WI38 (cell line): ENCODE measurements at regions not wholly inside any gene's neighbourhood (a gene's known extent, or its start where the extent isn't known, plus 50 kb on each side); places are given as distances from the start of the nearest gene placed in this dataset.

Source experiments
- H3K4me3 ChIP-seq: 2 replicates; pipeline ENCODE4 v1.5.1; 2011; ENCODE audit warnings: low read depth, mild to moderate bottlenecking, control low read depth, low read length
- TF ChIP-seq, protein P1 (sequence below): IDR thresholded peaks from 2 replicates; pipeline ENCODE4 v1.5.1; 2012; ENCODE audit warnings: low read depth, mild to moderate bottlenecking, control low read depth, low read length

GRCh38 chr14:36430169-36430568 is 89.9 kb downstream of the NKX2-1 start:
- TF ChIP-seq, protein P1, sequence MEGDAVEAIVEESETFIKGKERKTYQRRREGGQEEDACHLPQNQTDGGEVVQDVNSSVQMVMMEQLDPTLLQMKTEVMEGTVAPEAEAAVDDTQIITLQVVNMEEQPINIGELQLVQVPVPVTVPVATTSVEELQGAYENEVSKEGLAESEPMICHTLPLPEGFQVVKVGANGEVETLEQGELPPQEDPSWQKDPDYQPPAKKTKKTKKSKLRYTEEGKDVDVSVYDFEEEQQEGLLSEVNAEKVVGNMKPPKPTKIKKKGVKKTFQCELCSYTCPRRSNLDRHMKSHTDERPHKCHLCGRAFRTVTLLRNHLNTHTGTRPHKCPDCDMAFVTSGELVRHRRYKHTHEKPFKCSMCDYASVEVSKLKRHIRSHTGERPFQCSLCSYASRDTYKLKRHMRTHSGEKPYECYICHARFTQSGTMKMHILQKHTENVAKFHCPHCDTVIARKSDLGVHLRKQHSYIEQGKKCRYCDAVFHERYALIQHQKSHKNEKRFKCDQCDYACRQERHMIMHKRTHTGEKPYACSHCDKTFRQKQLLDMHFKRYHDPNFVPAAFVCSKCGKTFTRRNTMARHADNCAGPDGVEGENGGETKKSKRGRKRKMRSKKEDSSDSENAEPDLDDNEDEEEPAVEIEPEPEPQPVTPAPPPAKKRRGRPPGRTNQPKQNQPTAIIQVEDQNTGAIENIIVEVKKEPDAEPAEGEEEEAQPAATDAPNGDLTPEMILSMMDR = no peak
- H3K4me3 ChIP-seq = no peak overlapping the region

DNA sequence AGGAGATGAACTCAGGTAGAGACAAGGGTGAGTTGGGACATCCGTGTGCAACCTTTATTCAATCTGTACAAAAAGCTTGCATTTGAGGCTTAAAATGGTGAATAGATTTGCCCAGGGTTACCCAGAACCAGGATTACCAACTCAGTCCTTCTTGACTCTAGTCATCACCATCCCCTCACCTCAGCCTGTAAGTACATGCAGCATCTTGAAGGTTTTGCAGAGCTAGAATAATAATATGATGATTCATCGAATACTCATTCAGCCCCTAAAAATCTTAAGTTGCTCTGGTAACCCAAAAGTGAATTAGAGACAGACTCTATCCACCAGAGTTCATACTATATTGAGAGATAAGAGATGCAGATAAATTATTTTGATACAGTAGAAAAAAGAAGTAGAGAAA is 90.3 kb downstream of the NKX2-1 start:
- TF ChIP-seq, protein P1 = no peak
- no peak overlapping the region for H3K4me3 ChIP-seq

- H3K4me3 ChIP-seq = no peak overlapping the region
- TF ChIP-seq, protein P1 = no peak
These were observed 91.7 kb downstream of the NKX2-1 start for GRCh38 chr14:36428350-36428749.

DNA sequence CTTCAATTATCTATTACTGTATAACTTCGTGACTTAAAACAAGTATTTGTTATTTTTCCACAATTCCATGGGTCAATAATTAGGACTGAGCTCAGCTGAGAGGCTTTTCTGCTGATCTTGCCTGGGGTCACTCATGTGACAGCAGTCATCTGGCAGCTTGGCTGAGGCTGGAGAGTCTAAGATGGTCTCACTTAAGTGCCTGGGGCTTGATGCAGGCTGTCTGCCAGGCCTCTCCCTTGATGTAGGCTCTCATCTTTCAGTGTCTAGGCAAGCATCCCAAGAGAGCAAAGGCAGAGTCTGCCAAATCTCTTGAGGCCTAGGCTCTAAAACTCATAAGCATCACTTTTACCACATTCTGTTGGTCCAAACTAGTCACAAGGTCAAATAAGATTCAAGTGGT is 93.2 kb downstream of the NKX2-1 start:
- TF ChIP-seq, protein P1 = no peak
- no peak overlapping the region for H3K4me3 ChIP-seq

GRCh38 chr14:36426113-36426512 is 93.9 kb downstream of the NKX2-1 start:
- TF ChIP-seq, protein P1 = no peak

DNA sequence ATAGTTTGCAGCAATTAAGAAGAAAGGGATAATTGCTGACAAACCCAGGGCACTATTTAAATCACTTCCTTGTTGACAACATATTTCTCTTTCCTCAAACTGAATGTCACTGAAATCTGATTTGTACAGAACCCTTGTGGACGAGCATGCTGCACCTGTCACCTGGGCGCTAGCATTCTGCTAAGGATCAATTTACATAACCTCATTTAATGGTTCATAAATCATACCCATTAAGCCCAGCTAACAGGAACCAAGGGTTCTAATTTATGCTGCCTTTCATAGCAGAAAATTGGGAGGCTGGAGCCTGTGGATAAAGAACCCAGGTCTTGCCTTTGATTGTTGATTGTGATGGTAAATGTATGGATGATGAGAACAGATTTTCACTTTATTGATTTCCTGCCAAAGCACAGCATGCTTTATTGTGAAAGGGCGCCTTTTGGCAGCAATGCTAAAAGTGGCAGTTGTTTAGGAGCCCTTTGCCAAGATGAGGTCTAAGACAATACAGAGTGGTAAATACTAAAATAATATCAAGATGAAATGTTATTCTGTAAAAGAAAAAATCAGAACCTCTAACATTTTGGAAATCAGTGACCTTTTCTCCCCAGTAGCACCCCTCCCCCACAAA is 95.4 kb downstream of the NKX2-1 start:
- H3K4me3 ChIP-seq = no peak overlapping the region
- TF ChIP-seq, protein P1 = no peak

More at GRCh38 chr14:36426113-36426512, 93.9 kb downstream of the NKX2-1 start:
- no peak overlapping the region for H3K4me3 ChIP-seq

GRCh38 chr14:36423430-36423829 is 96.6 kb downstream of the NKX2-1 start:
- no peak overlapping the region for H3K4me3 ChIP-seq
- TF ChIP-seq, protein P1 = no peak
